ENCODE measurements at regions not wholly inside any gene's neighbourhood (a gene's known extent, or its start where the extent isn't known, plus 50 kb on each side); places are given as distances from the start of the nearest gene placed in this dataset.
A peak's percentile ranks its signal among the peaks of the same experiment; 100 is the strongest.

- H2AK5ac ChIP-seq (ENCODE audit: low read length, severe bottlenecking) = no peak overlapping the region
- H2BK5ac ChIP-seq (ENCODE audit: low read depth, low read length, poor library complexity, severe bottlenecking) = no peak overlapping the region
- no peak overlapping the region for H2BK12ac ChIP-seq (ENCODE audit: low read length in 2 of 2)
- H3K4me2 ChIP-seq (ENCODE audit: low read length, poor library complexity, severe bottlenecking) = no peak overlapping the region
- H3K4me1 ChIP-seq (ENCODE audit: control insufficient read depth, insufficient read depth, low read depth, low read length) = peaks cover 12% of the 10 kb centered on the region
- no peak overlapping the region for H2AFZ ChIP-seq (ENCODE audit: low read depth, low read length)
- H3K27ac ChIP-seq (ENCODE audit: low read length, poor library complexity, severe bottlenecking) = no peak overlapping the region
- no peak overlapping the region for H3K9ac ChIP-seq (ENCODE audit: low read length)
- H3K18ac ChIP-seq (ENCODE audit: low read depth in 1 of 2, low read length in 2 of 2) = no peak overlapping the region
- H4K8ac ChIP-seq (ENCODE audit: low read length) = no peak overlapping the region
- H3K36me3 ChIP-seq (ENCODE audit: control insufficient read depth in 1 of 2, insufficient read depth in 2 of 2, low read depth in 1 of 2, low read length in 2 of 2) = no peaks in the 10 kb centered on the region
- peaks cover 84 to 91% of the 10 kb centered on the region in 2 experiments for H3K27me3 ChIP-seq (ENCODE audit: control insufficient read depth in 1 of 2, insufficient read depth in 1 of 2, low read length in 2 of 2)
- no peaks in the 10 kb centered on the region for H3K79me1 ChIP-seq (replicated peaks; ENCODE audit: low read length, poor library complexity, severe bottlenecking)
- H3K9me3 ChIP-seq (ENCODE audit: control insufficient read depth, low read length) = no peaks in the 10 kb centered on the region
- WGBS = 83% methylated on average over 21 of the region's 21 CpGs
- no peak overlapping the region for H2BK15ac ChIP-seq (ENCODE audit: low read depth, poor library complexity, severe bottlenecking)
- peak overlapping the region in 1 of 2 experiments; percentile 50 for H3K14ac ChIP-seq (ENCODE audit: low read length in 2 of 2)
- H3K23ac ChIP-seq (ENCODE audit: low read length in 2 of 2) = no peak overlapping the region
- no peak overlapping the region for H4K91ac ChIP-seq (ENCODE audit: low read length)
- H3K4ac ChIP-seq (ENCODE audit: low read depth in 1 of 2, low read length in 2 of 2) = no peak overlapping the region
- no peak overlapping the region for H3K4me3 ChIP-seq (ENCODE audit: insufficient read depth in 1 of 2, low read depth in 1 of 2, low read length in 2 of 2)
- DNase-seq = no peak
- no peak overlapping the region for H2BK120ac ChIP-seq (ENCODE audit: low read depth, low read length)
These were observed 59.8 kb downstream of the MRM1 start for GRCh38 chr17:36661047-36661666.

DNA sequence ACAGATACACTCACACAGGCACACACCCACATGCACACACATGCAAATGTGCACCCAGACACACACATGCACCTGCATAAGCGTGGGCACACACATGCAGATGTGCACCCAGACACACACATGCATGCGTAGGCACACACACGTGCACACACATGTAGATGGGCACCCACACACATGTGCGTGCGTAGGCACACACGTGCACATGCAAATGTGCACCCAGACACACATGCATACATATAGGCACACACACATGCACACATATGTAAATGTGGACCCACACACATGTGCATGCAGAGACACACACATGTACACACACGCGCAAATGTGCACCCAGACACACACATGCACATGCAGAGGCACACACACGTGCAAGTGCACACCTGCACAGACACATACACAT lies 60.3 kb downstream of the MRM1 start:
- H3K14ac ChIP-seq (ENCODE audit: low read length in 2 of 2) = peak overlapping the region in 1 of 2 experiments; percentile 50
- H4K8ac ChIP-seq (ENCODE audit: low read length) = no peak overlapping the region
- H2BK120ac ChIP-seq (ENCODE audit: low read depth, low read length) = no peak overlapping the region
- H2BK5ac ChIP-seq (ENCODE audit: low read depth, low read length, poor library complexity, severe bottlenecking) = no peak overlapping the region
- H2AFZ ChIP-seq (ENCODE audit: low read depth, low read length) = no peak overlapping the region
- H3K18ac ChIP-seq (ENCODE audit: low read depth in 1 of 2, low read length in 2 of 2) = no peak overlapping the region
- no peaks in the 10 kb centered on the region for H3K79me1 ChIP-seq (replicated peaks; ENCODE audit: low read length, poor library complexity, severe bottlenecking)
- H3K4me3 ChIP-seq (ENCODE audit: insufficient read depth in 1 of 2, low read depth in 1 of 2, low read length in 2 of 2) = peak overlapping the region in 1 of 2 experiments; percentile 8
- no peak overlapping the region for H2BK15ac ChIP-seq (ENCODE audit: low read depth, poor library complexity, severe bottlenecking)
- no peak overlapping the region for H2AK5ac ChIP-seq (ENCODE audit: low read length, severe bottlenecking)
- H3K27me3 ChIP-seq (ENCODE audit: control insufficient read depth in 1 of 2, insufficient read depth in 1 of 2, low read length in 2 of 2) = peaks cover 84 to 91% of the 10 kb centered on the region in 2 experiments
- H4K91ac ChIP-seq (ENCODE audit: low read length) = peak overlapping the region; percentile 28
- H2BK12ac ChIP-seq (ENCODE audit: low read length in 2 of 2) = no peak overlapping the region
- 91% methylated on average over 9 of the region's 9 CpGs for WGBS
- H3K4ac ChIP-seq (ENCODE audit: low read depth in 1 of 2, low read length in 2 of 2) = no peak overlapping the region
- no peaks in the 10 kb centered on the region for H3K9me3 ChIP-seq (ENCODE audit: control insufficient read depth, low read length)
- no peak overlapping the region for H3K27ac ChIP-seq (ENCODE audit: low read length, poor library complexity, severe bottlenecking)
- H3K4me2 ChIP-seq (ENCODE audit: low read length, poor library complexity, severe bottlenecking) = no peak overlapping the region
- no peak overlapping the region for H3K9ac ChIP-seq (ENCODE audit: low read length)
- peaks cover 12% of the 10 kb centered on the region for H3K4me1 ChIP-seq (ENCODE audit: control insufficient read depth, insufficient read depth, low read depth, low read length)
- DNase-seq = no peak
- H3K36me3 ChIP-seq (ENCODE audit: control insufficient read depth in 1 of 2, insufficient read depth in 2 of 2, low read depth in 1 of 2, low read length in 2 of 2) = no peaks in the 10 kb centered on the region
- no peak overlapping the region for H3K23ac ChIP-seq (ENCODE audit: low read length in 2 of 2)

- no peak for DNase-seq
- H4K8ac ChIP-seq (ENCODE audit: low read length) = no peak overlapping the region
- no peak overlapping the region for H3K9ac ChIP-seq (ENCODE audit: low read length)
- H3K4me1 ChIP-seq (ENCODE audit: control insufficient read depth, insufficient read depth, low read depth, low read length) = no peaks in the 10 kb centered on the region
- no peak overlapping the region for H2BK15ac ChIP-seq (ENCODE audit: low read depth, poor library complexity, severe bottlenecking)
- H3K14ac ChIP-seq (ENCODE audit: low read length in 2 of 2) = no peak overlapping the region
- H3K18ac ChIP-seq (ENCODE audit: low read depth in 1 of 2, low read length in 2 of 2) = no peak overlapping the region
- no peak overlapping the region for H2BK120ac ChIP-seq (ENCODE audit: low read depth, low read length)
- no peak overlapping the region for H2AFZ ChIP-seq (ENCODE audit: low read depth, low read length)
- no peak overlapping the region for H2BK12ac ChIP-seq (ENCODE audit: low read length in 2 of 2)
- no peak overlapping the region for H3K27ac ChIP-seq (ENCODE audit: low read length, poor library complexity, severe bottlenecking)
- H3K36me3 ChIP-seq (ENCODE audit: control insufficient read depth in 1 of 2, insufficient read depth in 2 of 2, low read depth in 1 of 2, low read length in 2 of 2) = no peaks in the 10 kb centered on the region
- WGBS = 83% methylated on average over 11 of the region's 11 CpGs
- H3K4me2 ChIP-seq (ENCODE audit: low read length, poor library complexity, severe bottlenecking) = no peak overlapping the region
- no peak overlapping the region for H3K4ac ChIP-seq (ENCODE audit: low read depth in 1 of 2, low read length in 2 of 2)
- H3K27me3 ChIP-seq (ENCODE audit: control insufficient read depth in 1 of 2, insufficient read depth in 1 of 2, low read length in 2 of 2) = peaks cover 70 to 81% of the 10 kb centered on the region in 2 experiments
- no peaks in the 10 kb centered on the region for H3K79me1 ChIP-seq (replicated peaks; ENCODE audit: low read length, poor library complexity, severe bottlenecking)
- H2BK5ac ChIP-seq (ENCODE audit: low read depth, low read length, poor library complexity, severe bottlenecking) = no peak overlapping the region
- no peak overlapping the region for H3K23ac ChIP-seq (ENCODE audit: low read length in 2 of 2)
- no peak overlapping the region for H2AK5ac ChIP-seq (ENCODE audit: low read length, severe bottlenecking)
- no peak overlapping the region for H3K4me3 ChIP-seq (ENCODE audit: insufficient read depth in 1 of 2, low read depth in 1 of 2, low read length in 2 of 2)
- no peak overlapping the region for H4K91ac ChIP-seq (ENCODE audit: low read length)
- H3K9me3 ChIP-seq (ENCODE audit: control insufficient read depth, low read length) = no peaks in the 10 kb centered on the region
These were observed 64.0 kb downstream of the MRM1 start for GRCh38 chr17:36665417-36665816.

DNA sequence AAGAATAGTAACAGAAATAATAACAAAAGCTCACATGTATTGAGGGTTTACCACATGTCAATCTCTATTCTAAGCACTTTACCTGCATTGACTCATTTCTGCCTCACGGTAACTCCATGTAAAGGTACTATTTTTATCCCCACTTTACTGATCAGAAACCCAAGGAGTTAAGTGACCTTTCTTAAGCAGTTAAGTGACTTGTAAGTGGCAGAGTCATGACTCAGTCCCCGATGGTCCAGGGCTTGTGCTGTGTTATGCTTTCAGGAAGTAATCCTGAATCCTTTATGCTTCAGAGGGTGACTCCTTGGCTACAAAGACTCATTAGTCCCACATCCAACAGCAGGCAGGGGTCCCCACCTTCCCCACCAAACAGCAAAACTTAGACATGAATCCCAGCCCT lies 66.5 kb downstream of the MRM1 start:
- WGBS = 50% methylated on average over 2 of the region's 2 CpGs
- H3K14ac ChIP-seq (ENCODE audit: low read length in 2 of 2) = no peak overlapping the region
- H2BK120ac ChIP-seq (ENCODE audit: low read depth, low read length) = no peak overlapping the region
- H3K27ac ChIP-seq (ENCODE audit: low read length, poor library complexity, severe bottlenecking) = no peak overlapping the region
- no peaks in the 10 kb centered on the region for H3K4me1 ChIP-seq (ENCODE audit: control insufficient read depth, insufficient read depth, low read depth, low read length)
- H3K9me3 ChIP-seq (ENCODE audit: control insufficient read depth, low read length) = no peaks in the 10 kb centered on the region
- no peak overlapping the region for H2BK5ac ChIP-seq (ENCODE audit: low read depth, low read length, poor library complexity, severe bottlenecking)
- H2AFZ ChIP-seq (ENCODE audit: low read depth, low read length) = no peak overlapping the region
- H3K79me1 ChIP-seq (replicated peaks; ENCODE audit: low read length, poor library complexity, severe bottlenecking) = no peaks in the 10 kb centered on the region
- H2AK5ac ChIP-seq (ENCODE audit: low read length, severe bottlenecking) = no peak overlapping the region
- no peak overlapping the region for H2BK15ac ChIP-seq (ENCODE audit: low read depth, poor library complexity, severe bottlenecking)
- peaks cover 71 to 75% of the 10 kb centered on the region in 2 experiments for H3K27me3 ChIP-seq (ENCODE audit: control insufficient read depth in 1 of 2, insufficient read depth in 1 of 2, low read length in 2 of 2)
- no peak overlapping the region for H3K4me2 ChIP-seq (ENCODE audit: low read length, poor library complexity, severe bottlenecking)
- no peak overlapping the region for H3K9ac ChIP-seq (ENCODE audit: low read length)
- no peak overlapping the region for H3K4me3 ChIP-seq (ENCODE audit: insufficient read depth in 1 of 2, low read depth in 1 of 2, low read length in 2 of 2)
- H2BK12ac ChIP-seq (ENCODE audit: low read length in 2 of 2) = no peak overlapping the region
- H4K91ac ChIP-seq (ENCODE audit: low read length) = no peak overlapping the region
- no peak overlapping the region for H3K18ac ChIP-seq (ENCODE audit: low read depth in 1 of 2, low read length in 2 of 2)
- no peak overlapping the region for H3K23ac ChIP-seq (ENCODE audit: low read length in 2 of 2)
- H3K36me3 ChIP-seq (ENCODE audit: control insufficient read depth in 1 of 2, insufficient read depth in 2 of 2, low read depth in 1 of 2, low read length in 2 of 2) = no peaks in the 10 kb centered on the region
- H4K8ac ChIP-seq (ENCODE audit: low read length) = no peak overlapping the region
- no peak overlapping the region for H3K4ac ChIP-seq (ENCODE audit: low read depth in 1 of 2, low read length in 2 of 2)
- DNase-seq = peak; percentile 11
